A673 (cell line): ENCODE measurements at regions not wholly inside any gene's neighbourhood (a gene's known extent, or its start where the extent isn't known, plus 50 kb on each side); places are given as distances from the start of the nearest gene placed in this dataset.

Experiments used
- EZH2 ChIP-seq: fragments of 200-600 bp; sonication (generic); IDR thresholded peaks from 2 replicates; pipeline ENCODE4 v1.6.1; 2017; ENCODE audit warnings: borderline replicate concordance, low read depth, mild to moderate bottlenecking, mixed read lengths, antibody characterized with exemption, low read length; ENCODE audit not compliant: poor library complexity, severe bottlenecking
- TF ChIP-seq, protein P1 (sequence below): fragments of 300-800, 200-600 bp; sonication (generic); conservative IDR thresholded peaks from 2 replicates; pipeline ENCODE4 v1.5.1; 2017; ENCODE audit warnings: low read depth, mild to moderate bottlenecking, antibody characterized with exemption, low read length, moderate library complexity, mixed read lengths

DNA sequence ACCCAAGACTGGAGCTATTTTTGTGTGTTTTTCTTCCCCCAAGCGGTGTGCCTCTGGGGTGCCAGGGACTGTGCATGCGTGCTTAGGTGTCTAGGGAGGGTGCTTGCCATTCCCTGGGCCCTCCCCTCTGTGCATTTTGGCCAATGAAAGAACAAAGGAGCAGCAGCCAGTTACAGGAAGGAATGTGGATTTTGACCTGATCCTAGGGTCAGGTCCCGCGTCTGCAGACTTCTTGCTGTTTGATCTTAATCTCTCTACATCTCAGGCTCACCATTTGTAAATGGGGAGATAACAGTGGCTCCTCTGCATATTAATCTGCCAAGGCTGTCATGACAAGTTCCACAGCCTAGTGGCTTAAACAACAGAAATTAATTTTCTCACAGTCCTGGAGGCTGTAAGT, 699.1 kb downstream of the QKI start:
- TF ChIP-seq, protein P1, sequence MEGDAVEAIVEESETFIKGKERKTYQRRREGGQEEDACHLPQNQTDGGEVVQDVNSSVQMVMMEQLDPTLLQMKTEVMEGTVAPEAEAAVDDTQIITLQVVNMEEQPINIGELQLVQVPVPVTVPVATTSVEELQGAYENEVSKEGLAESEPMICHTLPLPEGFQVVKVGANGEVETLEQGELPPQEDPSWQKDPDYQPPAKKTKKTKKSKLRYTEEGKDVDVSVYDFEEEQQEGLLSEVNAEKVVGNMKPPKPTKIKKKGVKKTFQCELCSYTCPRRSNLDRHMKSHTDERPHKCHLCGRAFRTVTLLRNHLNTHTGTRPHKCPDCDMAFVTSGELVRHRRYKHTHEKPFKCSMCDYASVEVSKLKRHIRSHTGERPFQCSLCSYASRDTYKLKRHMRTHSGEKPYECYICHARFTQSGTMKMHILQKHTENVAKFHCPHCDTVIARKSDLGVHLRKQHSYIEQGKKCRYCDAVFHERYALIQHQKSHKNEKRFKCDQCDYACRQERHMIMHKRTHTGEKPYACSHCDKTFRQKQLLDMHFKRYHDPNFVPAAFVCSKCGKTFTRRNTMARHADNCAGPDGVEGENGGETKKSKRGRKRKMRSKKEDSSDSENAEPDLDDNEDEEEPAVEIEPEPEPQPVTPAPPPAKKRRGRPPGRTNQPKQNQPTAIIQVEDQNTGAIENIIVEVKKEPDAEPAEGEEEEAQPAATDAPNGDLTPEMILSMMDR, result no peak
- TF ChIP-seq EZH2, result no peak
